WTC11 (cell line): ENCODE measurements at regions not wholly inside any gene's neighbourhood (a gene's known extent, or its start where the extent isn't known, plus 50 kb on each side); places are given as distances from the start of the nearest gene placed in this dataset.

Experiments
- ATAC-seq: fragments of 200-7000 bp; cut with Tn5 transposase; 2 replicates; pipeline ENCODE4 v1.10.0; 2021; ENCODE audit warnings: mild to moderate bottlenecking, moderate library complexity
- CTCF ChIA-PET: fragments of 300-600 bp; sonication (Branson Sonifier 250); formaldehyde crosslinking; loops from one replicate; lab custom pipeline; 2021; ENCODE audit warnings: antibody characterized with exemption; lab: Charles Lee
- POLR2A ChIA-PET: fragments of 350-600 bp; sonication (Branson Sonifier 250); formaldehyde crosslinking; loops from one replicate; lab custom pipeline; 2021; ENCODE audit warnings: antibody characterized with exemption; lab: Charles Lee
- DNase-seq: peaks from one replicate; pipeline ENCODE4 v3.0.0; 2021; ENCODE audit warnings: low spot score
- H3K27ac Mint-ChIP-seq: 2 replicates; pipeline ENCODE4 v1.8.0; 2021; ENCODE audit warnings: mixed read lengths
- H3K27me3 Mint-ChIP-seq: 2 replicates; pipeline ENCODE4 v1.8.0; 2021; ENCODE audit warnings: low read depth, mild to moderate bottlenecking, moderate library complexity, mixed read lengths
- H3K36me3 Mint-ChIP-seq: 2 replicates; pipeline ENCODE4 v1.8.0; 2021; ENCODE audit warnings: mixed read lengths
- H3K4me1 Mint-ChIP-seq: 2 replicates; pipeline ENCODE4 v1.8.0; 2022; ENCODE audit warnings: mixed read lengths
- H3K4me3 Mint-ChIP-seq: 2 replicates; pipeline ENCODE4 v1.8.0; 2021; ENCODE audit warnings: mild to moderate bottlenecking, moderate library complexity, mixed read lengths
- H3K9me3 Mint-ChIP-seq: 2 replicates; pipeline ENCODE4 v1.8.0; 2021; ENCODE audit warnings: mixed read lengths
- CBFB ChIP-seq: sonication (generic); formaldehyde crosslinking; IDR thresholded peaks from 2 replicates; pipeline ENCODE4 v1.8.1; 2022; ENCODE audit warnings: mild to moderate bottlenecking, low read depth, missing genetic modification reagents
- ESRRA ChIP-seq: sonication (generic); formaldehyde crosslinking; IDR thresholded peaks from 2 replicates; pipeline ENCODE4 v1.8.1; 2022; ENCODE audit warnings: mild to moderate bottlenecking, missing genetic modification reagents, borderline replicate concordance
- FOXP1 ChIP-seq: sonication (generic); formaldehyde crosslinking; IDR thresholded peaks from 2 replicates; pipeline ENCODE4 v1.8.0; 2022; ENCODE audit warnings: missing genetic modification reagents, mild to moderate bottlenecking, moderate library complexity, borderline replicate concordance
- JAZF1 ChIP-seq: fragments of 250-450 bp; sonication (Bioruptor Pico); IDR thresholded peaks from 2 replicates; pipeline ENCODE4 v1.9.0; 2021; ENCODE audit warnings: moderate library complexity, mild to moderate bottlenecking, inconsistent platforms
- KAT7 ChIP-seq: sonication (generic); formaldehyde crosslinking; IDR thresholded peaks from 2 replicates; pipeline ENCODE4 v1.8.1; 2023; ENCODE audit warnings: missing genetic modification reagents, mild to moderate bottlenecking, borderline replicate concordance
- NFATC4 ChIP-seq: fragments of 250-450 bp; sonication (Bioruptor Pico); IDR thresholded peaks from 2 replicates; pipeline ENCODE4 v1.9.0; 2021; ENCODE audit warnings: mild to moderate bottlenecking
- NFYB ChIP-seq: sonication (generic); formaldehyde crosslinking; conservative IDR thresholded peaks from 2 replicates; pipeline ENCODE4 v1.8.0; 2022; ENCODE audit warnings: low read depth, missing genetic modification reagents
- NR1H2 ChIP-seq: sonication (generic); formaldehyde crosslinking; IDR thresholded peaks from 2 replicates; pipeline ENCODE4 v1.9.0; 2021; ENCODE audit warnings: mild to moderate bottlenecking, moderate library complexity, missing genetic modification reagents
- NR2C2 ChIP-seq: sonication (generic); formaldehyde crosslinking; IDR thresholded peaks from 2 replicates; pipeline ENCODE4 v1.8.0; 2022; ENCODE audit warnings: mild to moderate bottlenecking, missing genetic modification reagents
- PRRX2 ChIP-seq: fragments of 250-450 bp; sonication (Bioruptor Pico); IDR thresholded peaks from 2 replicates; pipeline ENCODE4 v1.8.0; 2021; ENCODE audit warnings: mild to moderate bottlenecking
- RELA ChIP-seq: sonication (generic); formaldehyde crosslinking; IDR thresholded peaks from 2 replicates; pipeline ENCODE4 v1.8.1; 2022; ENCODE audit warnings: missing genetic modification reagents, mild to moderate bottlenecking, borderline replicate concordance
- RORB ChIP-seq: fragments of 250-450 bp; sonication (Bioruptor Pico); IDR thresholded peaks from 2 replicates; pipeline ENCODE4 v1.9.0; 2021; ENCODE audit warnings: mild to moderate bottlenecking
- SOX15 ChIP-seq: fragments of 250-450 bp; sonication (Bioruptor Pico); IDR thresholded peaks from 2 replicates; pipeline ENCODE4 v1.9.0; 2021; ENCODE audit warnings: mild to moderate bottlenecking
- TEAD1 ChIP-seq: sonication (generic); formaldehyde crosslinking; IDR thresholded peaks from 2 replicates; pipeline ENCODE4 v1.8.0; 2022; ENCODE audit warnings: mild to moderate bottlenecking, missing genetic modification reagents
- TP53 ChIP-seq: sonication (generic); formaldehyde crosslinking; IDR thresholded peaks from 2 replicates; pipeline ENCODE4 v1.8.1; 2023; ENCODE audit warnings: mild to moderate bottlenecking, missing genetic modification reagents
- ZNF263 ChIP-seq: sonication (generic); formaldehyde crosslinking; IDR thresholded peaks from 2 replicates; pipeline ENCODE4 v1.8.1; 2022; ENCODE audit warnings: low read depth, mild to moderate bottlenecking, moderate library complexity, missing genetic modification reagents
- ZNF423 ChIP-seq: fragments of 250-450 bp; sonication (Bioruptor Pico); IDR thresholded peaks from 2 replicates; pipeline ENCODE4 v2.1.2; 2022; ENCODE audit warnings: mild to moderate bottlenecking, moderate library complexity
- TF ChIP-seq, protein P1 (sequence below): fragments of 250-450 bp; sonication (Bioruptor Pico); IDR thresholded peaks from 2 replicates; pipeline ENCODE4 v1.9.0; 2021; ENCODE audit warnings: mild to moderate bottlenecking
- TF ChIP-seq, protein P2 (sequence below): sonication (generic); formaldehyde crosslinking; IDR thresholded peaks from 2 replicates; pipeline ENCODE4 v1.8.1; 2023; ENCODE audit warnings: mild to moderate bottlenecking, missing genetic modification reagents, moderate library complexity
- TF ChIP-seq, protein P3 (sequence below): sonication (generic); formaldehyde crosslinking; IDR thresholded peaks from 2 replicates; pipeline ENCODE4 v1.8.0; 2022; ENCODE audit warnings: mild to moderate bottlenecking, missing genetic modification reagents
- TF ChIP-seq, protein P4 (sequence below): fragments of 250-450 bp; sonication (Bioruptor Pico); IDR thresholded peaks from 2 replicates; pipeline ENCODE4 v1.9.0; 2021; ENCODE audit warnings: moderate library complexity, mild to moderate bottlenecking, inconsistent platforms, borderline replicate concordance
- TF ChIP-seq, protein P5 (sequence below): sonication (generic); formaldehyde crosslinking; IDR thresholded peaks from 2 replicates; pipeline ENCODE4 v1.8.1; 2022; ENCODE audit warnings: mild to moderate bottlenecking, missing genetic modification reagents, moderate library complexity, borderline replicate concordance
- TF ChIP-seq, protein P6 (sequence below): sonication (generic); formaldehyde crosslinking; IDR thresholded peaks from 2 replicates; pipeline ENCODE4 v1.8.0; 2023; ENCODE audit warnings: missing genetic modification reagents

DNA sequence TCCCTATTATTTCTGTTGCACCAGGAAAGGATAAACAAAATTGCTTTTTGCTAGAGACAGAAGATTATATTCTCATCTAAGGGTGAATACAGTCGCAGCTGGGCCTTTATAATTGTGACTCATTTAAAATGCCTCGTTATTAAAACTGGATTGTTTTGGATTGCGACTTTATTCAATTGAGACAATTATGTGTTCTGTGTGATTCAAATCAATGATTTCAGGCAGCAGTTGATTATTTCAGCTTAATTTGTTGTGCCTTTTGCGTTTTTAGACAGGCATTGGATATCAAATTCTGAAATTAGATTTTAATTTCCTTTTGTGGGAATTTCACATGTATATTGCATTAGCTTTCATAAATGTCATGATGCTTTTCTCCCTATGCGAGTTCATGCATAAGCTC lies 778.1 kb upstream of the SOX11 start:
- no peak for DNase-seq
- ATAC-seq, result no peak
- Mint-ChIP-seq H3K4me1 (no peaks in the 10 kb centered on the region), H3K36me3 (peaks cover 82% of the 10 kb centered on the region), H3K4me3 (no peak overlapping the region), H3K9me3 (peaks cover 90% of the 10 kb centered on the region), H3K27ac (no peak overlapping the region), H3K27me3 (peaks cover 14% of the 10 kb centered on the region)
- CTCF ChIA-PET, result no interaction called here
- POLR2A ChIA-PET, result no interaction called here
- TF ChIP-seq ZNF423 (CRISPR knock-in tag) (no peak), TEAD1 (CRISPR knock-in tag) (no peak), ZNF263 (CRISPR knock-in tag) (no peak), ESRRA (CRISPR knock-in tag) (no peak), NFATC4 (CRISPR knock-in tag) (no peak)
- TF ChIP-seq, protein P1, sequence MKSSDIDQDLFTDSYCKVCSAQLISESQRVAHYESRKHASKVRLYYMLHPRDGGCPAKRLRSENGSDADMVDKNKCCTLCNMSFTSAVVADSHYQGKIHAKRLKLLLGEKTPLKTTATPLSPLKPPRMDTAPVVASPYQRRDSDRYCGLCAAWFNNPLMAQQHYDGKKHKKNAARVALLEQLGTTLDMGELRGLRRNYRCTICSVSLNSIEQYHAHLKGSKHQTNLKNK, result no peak
- TF ChIP-seq, protein P2, sequence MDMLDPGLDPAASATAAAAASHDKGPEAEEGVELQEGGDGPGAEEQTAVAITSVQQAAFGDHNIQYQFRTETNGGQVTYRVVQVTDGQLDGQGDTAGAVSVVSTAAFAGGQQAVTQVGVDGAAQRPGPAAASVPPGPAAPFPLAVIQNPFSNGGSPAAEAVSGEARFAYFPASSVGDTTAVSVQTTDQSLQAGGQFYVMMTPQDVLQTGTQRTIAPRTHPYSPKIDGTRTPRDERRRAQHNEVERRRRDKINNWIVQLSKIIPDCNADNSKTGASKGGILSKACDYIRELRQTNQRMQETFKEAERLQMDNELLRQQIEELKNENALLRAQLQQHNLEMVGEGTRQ, result no peak
- TF ChIP-seq, protein P3, sequence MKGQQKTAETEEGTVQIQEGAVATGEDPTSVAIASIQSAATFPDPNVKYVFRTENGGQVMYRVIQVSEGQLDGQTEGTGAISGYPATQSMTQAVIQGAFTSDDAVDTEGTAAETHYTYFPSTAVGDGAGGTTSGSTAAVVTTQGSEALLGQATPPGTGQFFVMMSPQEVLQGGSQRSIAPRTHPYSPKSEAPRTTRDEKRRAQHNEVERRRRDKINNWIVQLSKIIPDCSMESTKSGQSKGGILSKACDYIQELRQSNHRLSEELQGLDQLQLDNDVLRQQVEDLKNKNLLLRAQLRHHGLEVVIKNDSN (CRISPR knock-in tag), result no peak
- TF ChIP-seq, protein P4, sequence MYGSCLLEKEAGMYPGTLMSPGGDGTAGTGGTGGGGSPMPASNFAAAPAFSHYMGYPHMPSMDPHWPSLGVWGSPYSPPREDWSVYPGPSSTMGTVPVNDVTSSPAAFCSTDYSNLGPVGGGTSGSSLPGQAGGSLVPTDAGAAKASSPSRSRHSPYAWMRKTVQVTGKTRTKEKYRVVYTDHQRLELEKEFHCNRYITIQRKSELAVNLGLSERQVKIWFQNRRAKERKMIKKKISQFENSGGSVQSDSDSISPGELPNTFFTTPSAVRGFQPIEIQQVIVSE, result no peak

DNA sequence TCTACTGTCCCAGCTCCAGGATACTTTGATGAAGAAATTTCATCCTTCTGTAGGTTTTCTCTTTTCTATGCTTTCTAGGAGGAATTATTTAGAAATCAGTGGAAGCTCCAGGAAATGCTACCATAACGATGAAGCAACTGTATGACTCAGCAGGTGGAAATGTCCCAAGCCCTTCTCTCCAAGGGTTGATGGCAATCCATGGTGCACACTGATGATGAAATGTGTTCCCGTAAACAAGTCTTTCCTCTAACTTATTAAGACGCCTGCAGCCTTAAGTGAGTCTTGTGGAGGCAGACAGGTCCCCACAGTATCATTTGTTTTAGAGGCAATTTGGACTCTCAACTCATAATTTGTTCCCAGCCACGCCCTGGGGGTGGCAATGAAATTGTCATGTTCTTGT lies 777.6 kb upstream of the SOX11 start:
- Mint-ChIP-seq H3K9me3 (peaks cover 88% of the 10 kb centered on the region), H3K4me1 (no peaks in the 10 kb centered on the region), H3K4me3 (no peak overlapping the region), H3K27me3 (peaks cover 11% of the 10 kb centered on the region), H3K27ac (no peak overlapping the region), H3K36me3 (peaks cover 77% of the 10 kb centered on the region)
- TF ChIP-seq NR2C2 (CRISPR knock-in tag) (no peak), PRRX2 (CRISPR knock-in tag) (no peak), KAT7 (no peak), RELA (CRISPR knock-in tag) (no peak), RORB (CRISPR knock-in tag) (no peak), CBFB (CRISPR knock-in tag) (no peak), TP53 (CRISPR knock-in tag) (no peak), NFYB (CRISPR knock-in tag) (no peak), SOX15 (CRISPR knock-in tag) (no peak), JAZF1 (no peak), NR1H2 (CRISPR knock-in tag) (no peak), FOXP1 (CRISPR knock-in tag) (no peak)
- TF ChIP-seq, protein P4, result no peak
- TF ChIP-seq, protein P5, sequence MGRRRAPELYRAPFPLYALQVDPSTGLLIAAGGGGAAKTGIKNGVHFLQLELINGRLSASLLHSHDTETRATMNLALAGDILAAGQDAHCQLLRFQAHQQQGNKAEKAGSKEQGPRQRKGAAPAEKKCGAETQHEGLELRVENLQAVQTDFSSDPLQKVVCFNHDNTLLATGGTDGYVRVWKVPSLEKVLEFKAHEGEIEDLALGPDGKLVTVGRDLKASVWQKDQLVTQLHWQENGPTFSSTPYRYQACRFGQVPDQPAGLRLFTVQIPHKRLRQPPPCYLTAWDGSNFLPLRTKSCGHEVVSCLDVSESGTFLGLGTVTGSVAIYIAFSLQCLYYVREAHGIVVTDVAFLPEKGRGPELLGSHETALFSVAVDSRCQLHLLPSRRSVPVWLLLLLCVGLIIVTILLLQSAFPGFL, result no peak
- TF ChIP-seq, protein P6, sequence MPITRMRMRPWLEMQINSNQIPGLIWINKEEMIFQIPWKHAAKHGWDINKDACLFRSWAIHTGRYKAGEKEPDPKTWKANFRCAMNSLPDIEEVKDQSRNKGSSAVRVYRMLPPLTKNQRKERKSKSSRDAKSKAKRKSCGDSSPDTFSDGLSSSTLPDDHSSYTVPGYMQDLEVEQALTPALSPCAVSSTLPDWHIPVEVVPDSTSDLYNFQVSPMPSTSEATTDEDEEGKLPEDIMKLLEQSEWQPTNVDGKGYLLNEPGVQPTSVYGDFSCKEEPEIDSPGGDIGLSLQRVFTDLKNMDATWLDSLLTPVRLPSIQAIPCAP, result no peak
- POLR2A ChIA-PET, result no interaction called here
- DNase-seq (no peak), ATAC-seq (no peak)
- CTCF ChIA-PET, result no interaction called here
